ENCODE measurements at regions not wholly inside any gene's neighbourhood (a gene's known extent, or its start where the extent isn't known, plus 50 kb on each side); places are given as distances from the start of the nearest gene placed in this dataset.

DNA sequence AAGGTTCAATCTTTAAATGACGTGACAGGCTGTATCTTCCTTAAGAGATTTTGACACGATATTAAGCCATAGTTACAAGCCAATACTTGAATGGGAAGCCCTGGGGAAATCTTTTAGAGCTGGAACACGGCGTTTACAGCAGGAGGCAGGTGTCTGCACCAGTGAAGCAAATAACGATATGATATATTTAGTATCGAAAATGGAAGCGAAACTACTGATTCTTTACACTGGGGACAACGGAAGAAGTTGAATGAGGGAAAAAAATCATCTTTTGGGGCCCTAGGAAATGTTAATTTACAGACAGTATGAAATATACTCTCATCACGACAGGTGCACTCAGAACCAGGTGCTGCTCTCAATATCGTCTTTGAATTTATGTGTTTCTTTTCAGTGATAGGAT is 793.9 kb upstream of the PCDH20 start:
- Histone ChIP-seq H3K18ac (ENCODE audit: insufficient read length, low read depth, low read length) (no peak overlapping the region), H3K14ac (ENCODE audit: insufficient read depth, low read length) (no peak overlapping the region), H3K79me2 (ENCODE audit: insufficient read depth, low read length) (no peaks in the 10 kb centered on the region), H3K4me1 (ENCODE audit: insufficient read depth, low read length) (no peaks in the 10 kb centered on the region), H2BK20ac (ENCODE audit: low read depth, low read length, poor library complexity, severe bottlenecking) (no peak overlapping the region), H2BK120ac (ENCODE audit: low read depth, low read length, poor library complexity, severe bottlenecking) (no peak overlapping the region), H2BK15ac (ENCODE audit: low read depth, low read length) (no peak overlapping the region), H3K4me2 (ENCODE audit: insufficient read depth, insufficient read length, low read length) (no peak overlapping the region), H3K27me3 (ENCODE audit: insufficient read depth, low read length) (no peaks in the 10 kb centered on the region), H3K23me2 (ENCODE audit: insufficient read length, low read depth, low read length, poor library complexity, severe bottlenecking) (no peaks in the 10 kb centered on the region), H3K56ac (ENCODE audit: insufficient read length, low read depth, low read length) (no peak overlapping the region), H3K9ac (ENCODE audit: extremely low read depth, insufficient read length, low read length) (no peak overlapping the region), H3K79me1 (ENCODE audit: insufficient read depth, low read depth, low read length, poor library complexity, severe bottlenecking) (no peaks in the 10 kb centered on the region), H3K27ac (ENCODE audit: insufficient read length, low read depth, low read length) (no peak overlapping the region), H3K9me3 (ENCODE audit: control insufficient read depth, low read depth, low read length) (no peaks in the 10 kb centered on the region), H4K8ac (replicated peaks; ENCODE audit: insufficient read length, low read depth, low read length) (no peak overlapping the region), H2AK5ac (ENCODE audit: insufficient read length, low read length) (no peak overlapping the region), H3K23ac (ENCODE audit: insufficient read length, low read depth, low read length) (no peak overlapping the region), H4K5ac (ENCODE audit: insufficient read length, low read depth, low read length) (no peak overlapping the region), H2BK12ac (ENCODE audit: insufficient read length, low read depth, low read length) (no peak overlapping the region), H2AFZ (ENCODE audit: low read length) (no peak overlapping the region), H2BK5ac (ENCODE audit: insufficient read length, low read length) (no peak overlapping the region), H3K4ac (ENCODE audit: low read depth, low read length) (no peak overlapping the region), H3T11ph (ENCODE audit: low read length) (no peak overlapping the region), H4K20me1 (ENCODE audit: control insufficient read depth, insufficient read depth, insufficient read length) (no peaks in the 10 kb centered on the region), H4K91ac (ENCODE audit: insufficient read length, low read depth, low read length) (no peak overlapping the region)
- Mint-ChIP-seq H3K27me3 (ENCODE audit: low read depth) (no peaks in the 10 kb centered on the region), H3K4me1 (peaks cover 2 to 8% of the 10 kb centered on the region in 2 experiments; a peak in 3 of 4 replicates), H3K9me3 (peaks cover 9 to 10% of the 10 kb centered on the region in 2 experiments; a peak in 4 of 5 replicates), H3K27ac (peak overlapping the region in 1 of 3 experiments; percentile 11; a peak in 2 of 7 replicates), H3K4me3 (no peak overlapping the region), H3K36me3 (ENCODE audit: insufficient read depth in 1 of 3, low read depth in 3 of 3) (peaks cover 3 to 8% (median 7%) of the 10 kb centered on the region in 3 experiments)
- DNase-seq: no peak
- no CpG with 5 or more reads among the region's 10 CpGs for WGBS (ENCODE audit: extremely low coverage, insufficient read length, low lambda C conversion rate)
- TF ChIP-seq, protein P1, sequence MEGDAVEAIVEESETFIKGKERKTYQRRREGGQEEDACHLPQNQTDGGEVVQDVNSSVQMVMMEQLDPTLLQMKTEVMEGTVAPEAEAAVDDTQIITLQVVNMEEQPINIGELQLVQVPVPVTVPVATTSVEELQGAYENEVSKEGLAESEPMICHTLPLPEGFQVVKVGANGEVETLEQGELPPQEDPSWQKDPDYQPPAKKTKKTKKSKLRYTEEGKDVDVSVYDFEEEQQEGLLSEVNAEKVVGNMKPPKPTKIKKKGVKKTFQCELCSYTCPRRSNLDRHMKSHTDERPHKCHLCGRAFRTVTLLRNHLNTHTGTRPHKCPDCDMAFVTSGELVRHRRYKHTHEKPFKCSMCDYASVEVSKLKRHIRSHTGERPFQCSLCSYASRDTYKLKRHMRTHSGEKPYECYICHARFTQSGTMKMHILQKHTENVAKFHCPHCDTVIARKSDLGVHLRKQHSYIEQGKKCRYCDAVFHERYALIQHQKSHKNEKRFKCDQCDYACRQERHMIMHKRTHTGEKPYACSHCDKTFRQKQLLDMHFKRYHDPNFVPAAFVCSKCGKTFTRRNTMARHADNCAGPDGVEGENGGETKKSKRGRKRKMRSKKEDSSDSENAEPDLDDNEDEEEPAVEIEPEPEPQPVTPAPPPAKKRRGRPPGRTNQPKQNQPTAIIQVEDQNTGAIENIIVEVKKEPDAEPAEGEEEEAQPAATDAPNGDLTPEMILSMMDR (conservative IDR thresholded peaks at IDR 0.05): no peak
